GM18499 (cell line): ENCODE measurements at regions not wholly inside any gene's neighbourhood (a gene's known extent, or its start where the extent isn't known, plus 50 kb on each side); places are given as distances from the start of the nearest gene placed in this dataset.

ENCODE experiments used
- ATAC-seq: cut with Tn5 transposase; IDR thresholded peaks from one replicate; pipeline ENCODE4 v1.9.1; 2021; ENCODE audit warnings: moderate number of reproducible peaks; ENCODE audit not compliant: insufficient read depth, unreplicated experiment

GRCh38 chr15:62972814-62973213 lies 69.7 kb upstream of the TPM1 start:
- ATAC-seq = no peak

GRCh38 chr15:62975515-62975914 lies 67.0 kb upstream of the TPM1 start:
- ATAC-seq = no peak

- no peak for ATAC-seq
Measured at GRCh38 chr15:62976301-62976881, 66.2 kb upstream of the TPM1 start.

GRCh38 chr15:62977952-62978811 lies 64.4 kb upstream of the TPM1 start:
- ATAC-seq = no peak

- ATAC-seq = no peak
Measured at GRCh38 chr15:62979252-62979651, 63.3 kb upstream of the TPM1 start.

- no peak for ATAC-seq
Measured at GRCh38 chr15:62981071-62981470, 61.5 kb upstream of the TPM1 start.

- ATAC-seq = no peak
Measured at GRCh38 chr15:62983956-62984355, 58.6 kb upstream of the TPM1 start.

- ATAC-seq = no peak
Measured at GRCh38 chr15:62985768-62986167, 56.8 kb upstream of the TPM1 start.

- no peak for ATAC-seq
Measured at GRCh38 chr15:62986948-62987347, 55.6 kb upstream of the TPM1 start.

- ATAC-seq = no peak
Measured at GRCh38 chr15:62988701-62989100, 53.8 kb upstream of the TPM1 start.

- no peak for ATAC-seq
Measured at GRCh38 chr15:62989366-62990055, 53.0 kb upstream of the TPM1 start.

GRCh38 chr15:62991698-62992097 lies 50.8 kb upstream of the TPM1 start:
- ATAC-seq = no peak

- no peak for ATAC-seq
Measured at GRCh38 chr15:62992302-62992701, 50.2 kb upstream of the TPM1 start.
